GM12874 (cell line): ENCODE measurements at regions not wholly inside any gene's neighbourhood (a gene's known extent, or its start where the extent isn't known, plus 50 kb on each side); places are given as distances from the start of the nearest gene placed in this dataset.

Source experiments
- CTCF ChIP-seq: IDR thresholded peaks from 2 replicates; pipeline ENCODE4 v1.5.1; 2011; ENCODE audit warnings: low read depth, mild to moderate bottlenecking, control low read depth, low read length, moderate library complexity; ENCODE audit not compliant: insufficient read depth

GRCh38 chr21:16250273-16250672, 520.5 kb downstream of the USP25 start:
- no peak for TF ChIP-seq CTCF

- no peak for TF ChIP-seq CTCF
These were observed 529.2 kb downstream of the USP25 start for GRCh38 chr21:16258844-16259611.

- TF ChIP-seq CTCF, result no peak
These were observed 532.3 kb downstream of the USP25 start for GRCh38 chr21:16262091-16262490.

GRCh38 chr21:16264319-16264718, 534.5 kb downstream of the USP25 start:
- TF ChIP-seq CTCF, result no peak

GRCh38 chr21:16269476-16269875, 539.7 kb downstream of the USP25 start:
- TF ChIP-seq CTCF, result no peak

GRCh38 chr21:16279731-16280581, 550.2 kb downstream of the USP25 start:
- TF ChIP-seq CTCF, result no peak

GRCh38 chr21:16280686-16281091, 550.9 kb downstream of the USP25 start:
- TF ChIP-seq CTCF, result no peak
